DOHH2 (cell line): ENCODE measurements at regions not wholly inside any gene's neighbourhood (a gene's known extent, or its start where the extent isn't known, plus 50 kb on each side); places are given as distances from the start of the nearest gene placed in this dataset.

Experiments used
- H3F3A ChIP-seq: fragments of 200-600 bp; sonication (generic), shearing (Covaris generic); 2 replicates; pipeline ENCODE4 v1.6.0; 2016; ENCODE audit warnings: antibody characterized with exemption, mild to moderate bottlenecking; ENCODE audit not compliant: control insufficient read depth, insufficient read depth
- H3K27ac ChIP-seq: fragments of 200-600 bp; sonication (generic); 2 replicates; pipeline ENCODE4 v1.5.1; 2014; ENCODE audit warnings: low read depth, mild to moderate bottlenecking, low read length, moderate library complexity
- H3K27me3 ChIP-seq: fragments of 200-600 bp; sonication (generic); 2 replicates; pipeline ENCODE4 v1.6.1; 2014; ENCODE audit warnings: mild to moderate bottlenecking, low read length, mixed read lengths; ENCODE audit not compliant: control insufficient read depth
- H3K36me3 ChIP-seq: fragments of 200-600 bp; sonication (generic); 2 replicates; pipeline ENCODE4 v1.6.1; 2014; ENCODE audit warnings: mild to moderate bottlenecking, low read length, moderate library complexity, mixed read lengths; ENCODE audit not compliant: control insufficient read depth
- H3K4me1 ChIP-seq: fragments of 200-600 bp; sonication (generic); 2 replicates; pipeline ENCODE4 v1.6.1; 2014; ENCODE audit warnings: mild to moderate bottlenecking, low read length, mixed read lengths; ENCODE audit not compliant: control insufficient read depth
- H3K4me2 ChIP-seq: fragments of 200-600 bp; sonication (generic); 2 replicates; pipeline ENCODE4 v1.6.0; 2014; ENCODE audit warnings: mild to moderate bottlenecking, low read length, moderate library complexity
- H3K4me3 ChIP-seq: fragments of 200-600 bp; sonication (generic); 2 replicates; pipeline ENCODE4 v1.5.1; 2014; ENCODE audit warnings: mild to moderate bottlenecking, low read length, mixed read lengths
- H3K79me2 ChIP-seq: fragments of 200-600 bp; sonication (generic); 2 replicates; pipeline ENCODE4 v1.6.1; 2014; ENCODE audit warnings: mild to moderate bottlenecking, low read length, mixed read lengths; ENCODE audit not compliant: control insufficient read depth
- H3K9me2 ChIP-seq: fragments of 200-600 bp; sonication (generic); replicated peaks from 2 replicates; pipeline ENCODE4 v1.6.1; 2014; ENCODE audit warnings: mild to moderate bottlenecking, low read length, mixed read lengths; ENCODE audit not compliant: control insufficient read depth
- H3K9me3 ChIP-seq: fragments of 200-600 bp; sonication (generic); 2 replicates; pipeline ENCODE4 v1.6.1; 2014; ENCODE audit warnings: antibody characterized with exemption, low read length, mixed read lengths; ENCODE audit not compliant: control insufficient read depth, insufficient read depth
- H4K20me1 ChIP-seq: fragments of 200-600 bp; sonication (generic); 2 replicates; pipeline ENCODE4 v1.6.0; 2014; ENCODE audit warnings: low read depth, mild to moderate bottlenecking, antibody characterized with exemption, low read length, moderate library complexity; ENCODE audit not compliant: control insufficient read depth, insufficient read depth
- EZH2phosphoT487 ChIP-seq: fragments of 200-600 bp; sonication (generic); IDR thresholded peaks from 2 replicates; pipeline ENCODE4 v1.6.1; 2017; ENCODE audit warnings: borderline replicate concordance, mild to moderate bottlenecking, antibody characterized with exemption, low read length, moderate library complexity, mixed read lengths
- TF ChIP-seq, protein P1 (sequence below): fragments of 200-600 bp; sonication (generic); IDR thresholded peaks from one replicate; pipeline ENCODE4 v1.5.1; 2014; ENCODE audit warnings: antibody characterized with exemption, mild to moderate bottlenecking, low read depth, low read length; ENCODE audit not compliant: poor library complexity, severe bottlenecking

- Histone ChIP-seq H3F3A (no peaks in the 10 kb centered on the region), H3K4me3 (no peak overlapping the region), H4K20me1 (no peaks in the 10 kb centered on the region), H3K27me3 (peaks cover 22% of the 10 kb centered on the region), H3K27ac (no peak overlapping the region), H3K4me1 (no peaks in the 10 kb centered on the region), H3K4me2 (no peak overlapping the region), H3K9me2 (no peaks in the 10 kb centered on the region), H3K9me3 (no peaks in the 10 kb centered on the region), H3K36me3 (no peaks in the 10 kb centered on the region), H3K79me2 (no peaks in the 10 kb centered on the region)
- TF ChIP-seq, protein P1, sequence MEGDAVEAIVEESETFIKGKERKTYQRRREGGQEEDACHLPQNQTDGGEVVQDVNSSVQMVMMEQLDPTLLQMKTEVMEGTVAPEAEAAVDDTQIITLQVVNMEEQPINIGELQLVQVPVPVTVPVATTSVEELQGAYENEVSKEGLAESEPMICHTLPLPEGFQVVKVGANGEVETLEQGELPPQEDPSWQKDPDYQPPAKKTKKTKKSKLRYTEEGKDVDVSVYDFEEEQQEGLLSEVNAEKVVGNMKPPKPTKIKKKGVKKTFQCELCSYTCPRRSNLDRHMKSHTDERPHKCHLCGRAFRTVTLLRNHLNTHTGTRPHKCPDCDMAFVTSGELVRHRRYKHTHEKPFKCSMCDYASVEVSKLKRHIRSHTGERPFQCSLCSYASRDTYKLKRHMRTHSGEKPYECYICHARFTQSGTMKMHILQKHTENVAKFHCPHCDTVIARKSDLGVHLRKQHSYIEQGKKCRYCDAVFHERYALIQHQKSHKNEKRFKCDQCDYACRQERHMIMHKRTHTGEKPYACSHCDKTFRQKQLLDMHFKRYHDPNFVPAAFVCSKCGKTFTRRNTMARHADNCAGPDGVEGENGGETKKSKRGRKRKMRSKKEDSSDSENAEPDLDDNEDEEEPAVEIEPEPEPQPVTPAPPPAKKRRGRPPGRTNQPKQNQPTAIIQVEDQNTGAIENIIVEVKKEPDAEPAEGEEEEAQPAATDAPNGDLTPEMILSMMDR = no peak
- TF ChIP-seq EZH2phosphoT487 = no peak
Measured at GRCh38 chr6:149228311-149228955, 89.1 kb upstream of the TAB2 start.

DNA sequence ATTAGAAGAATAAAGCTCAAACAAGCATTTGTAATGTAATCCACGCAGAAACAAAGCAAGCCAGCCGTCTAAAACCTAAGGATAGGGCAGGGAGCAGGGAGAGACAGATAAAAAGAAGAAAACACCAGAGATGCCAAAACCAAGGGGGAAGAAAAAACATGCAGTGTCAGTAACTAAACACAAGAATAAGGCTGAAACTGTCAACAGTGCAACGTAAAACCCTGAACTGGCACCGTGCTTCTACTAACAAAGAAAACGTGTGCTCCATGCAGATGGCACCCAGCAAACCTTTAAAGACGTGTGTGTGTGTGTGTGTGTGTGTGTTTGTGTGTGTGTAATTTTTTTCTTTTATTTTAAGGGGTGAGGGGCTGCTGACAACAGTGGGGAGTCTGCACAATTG, 88.4 kb upstream of the TAB2 start:
- Histone ChIP-seq H4K20me1 (no peaks in the 10 kb centered on the region), H3K36me3 (no peaks in the 10 kb centered on the region), H3K79me2 (no peaks in the 10 kb centered on the region), H3K4me1 (no peaks in the 10 kb centered on the region), H3K9me2 (no peaks in the 10 kb centered on the region), H3K4me3 (no peak overlapping the region), H3K27ac (no peak overlapping the region), H3K4me2 (no peak overlapping the region), H3F3A (no peaks in the 10 kb centered on the region), H3K9me3 (no peaks in the 10 kb centered on the region), H3K27me3 (peaks cover 22% of the 10 kb centered on the region)
- TF ChIP-seq EZH2phosphoT487 = no peak
- TF ChIP-seq, protein P1 = no peak

- Histone ChIP-seq H3K4me1 (no peaks in the 10 kb centered on the region), H3K27me3 (peaks cover 19% of the 10 kb centered on the region), H3K4me2 (no peak overlapping the region), H3F3A (no peaks in the 10 kb centered on the region), H3K79me2 (no peaks in the 10 kb centered on the region), H3K27ac (no peak overlapping the region), H3K9me2 (no peaks in the 10 kb centered on the region), H3K9me3 (no peaks in the 10 kb centered on the region), H3K36me3 (no peaks in the 10 kb centered on the region), H4K20me1 (no peaks in the 10 kb centered on the region), H3K4me3 (no peak overlapping the region)
- TF ChIP-seq, protein P1 = no peak
- TF ChIP-seq EZH2phosphoT487 = no peak
Measured at GRCh38 chr6:149230712-149231460, 86.6 kb upstream of the TAB2 start.
